ENCODE measurements at regions not wholly inside any gene's neighbourhood (a gene's known extent, or its start where the extent isn't known, plus 50 kb on each side); places are given as distances from the start of the nearest gene placed in this dataset.

GRCh38 chr6:167558246-167559177 is 233.6 kb downstream of the TTLL2 start:
- TF ChIP-seq POLR2A (IDR thresholded peaks at IDR 0.05; ENCODE audit: low read depth, low read length): no peak
- TF ChIP-seq POLR2AphosphoS5 (IDR thresholded peaks at IDR 0.05; ENCODE audit: low read depth, low read length): no peak
- TF ChIP-seq TAF1 (IDR thresholded peaks at IDR 0.05; ENCODE audit: low read depth, low read length): no peak
- TF ChIP-seq POU2F2 (IDR thresholded peaks at IDR 0.05; ENCODE audit: low read depth, low read length): no peak
